OCI-LY1 (cell line): ENCODE measurements at regions not wholly inside any gene's neighbourhood (a gene's known extent, or its start where the extent isn't known, plus 50 kb on each side); places are given as distances from the start of the nearest gene placed in this dataset.

Experiments
- H2AFZ ChIP-seq: fragments of 200-600 bp; sonication (generic), shearing (Covaris generic); 2 replicates; pipeline ENCODE4 v1.6.0; 2014; ENCODE audit warnings: antibody characterized with exemption, mild to moderate bottlenecking, low read length
- H3F3A ChIP-seq: fragments of 200-600 bp; sonication (generic), shearing (Covaris generic); 2 replicates; pipeline ENCODE4 v1.6.0; 2014; ENCODE audit warnings: mild to moderate bottlenecking, antibody characterized with exemption, low read length, moderate library complexity; ENCODE audit not compliant: insufficient read depth
- H3K27ac ChIP-seq: fragments of 200-600 bp; sonication (generic); 2 replicates; pipeline ENCODE4 v1.5.1; 2014; ENCODE audit warnings: low read length, mixed run types, mild to moderate bottlenecking, low read depth; ENCODE audit not compliant: poor library complexity, severe bottlenecking
- H3K27me3 ChIP-seq: fragments of 200-600 bp; sonication (generic); 2 replicates; pipeline ENCODE4 v1.6.0; 2014; ENCODE audit warnings: antibody characterized with exemption, mild to moderate bottlenecking, low read length, moderate library complexity; ENCODE audit not compliant: insufficient read depth
- H3K36me3 ChIP-seq: fragments of 200-600 bp; sonication (generic); 2 replicates; pipeline ENCODE4 v1.6.1; 2014; ENCODE audit warnings: mild to moderate bottlenecking, antibody characterized with exemption, low read length, moderate library complexity, mixed read lengths; ENCODE audit not compliant: insufficient read depth
- H3K4me1 ChIP-seq: fragments of 200-600 bp; sonication (generic); 2 replicates; pipeline ENCODE4 v1.5.1; 2014; ENCODE audit warnings: mild to moderate bottlenecking, low read length, moderate library complexity; ENCODE audit not compliant: insufficient read depth, severe bottlenecking
- H3K4me2 ChIP-seq: fragments of 200-600 bp; sonication (generic), shearing (Covaris generic); 2 replicates; pipeline ENCODE4 v1.6.1; 2014; ENCODE audit warnings: low read length
- H3K4me3 ChIP-seq: fragments of 200-600 bp; sonication (generic); 2 replicates; pipeline ENCODE4 v1.5.1; 2014; ENCODE audit warnings: low read length, low read depth, mild to moderate bottlenecking, mixed read lengths; ENCODE audit not compliant: poor library complexity, severe bottlenecking
- H3K79me2 ChIP-seq: fragments of 200-600 bp; shearing (Covaris generic); 2 replicates; pipeline ENCODE4 v1.6.1; 2016; ENCODE audit warnings: mixed run types, low read length, mixed read lengths; ENCODE audit not compliant: insufficient read depth
- H3K9ac ChIP-seq: fragments of 200-600 bp; sonication (generic), shearing (Covaris generic); 2 replicates; pipeline ENCODE4 v1.6.1; 2014; ENCODE audit warnings: mild to moderate bottlenecking, low read length, mixed read lengths
- H3K9me2 ChIP-seq: fragments of 200-600 bp; sonication (generic), shearing (Covaris generic); 2 replicates; pipeline ENCODE4 v1.6.1; 2014; ENCODE audit warnings: low read depth, mild to moderate bottlenecking, low read length, mixed read lengths
- H3K9me3 ChIP-seq: fragments of 200-600 bp; shearing (Covaris generic); 2 replicates; pipeline ENCODE4 v1.6.1; 2014; ENCODE audit warnings: low read length, mixed read lengths
- H4K20me1 ChIP-seq: fragments of 200-600 bp; sonication (generic), shearing (Covaris generic); 2 replicates; pipeline ENCODE4 v1.6.0; 2016; ENCODE audit warnings: mild to moderate bottlenecking, low read length; ENCODE audit not compliant: insufficient read depth
- EZH2 ChIP-seq: fragments of 200-600 bp; sonication (generic), shearing (Covaris generic); IDR thresholded peaks from 2 replicates; pipeline ENCODE4 v1.8.0; 2017; ENCODE audit warnings: borderline replicate concordance, mixed run types, mild to moderate bottlenecking, antibody characterized with exemption, low read length, moderate library complexity, mixed read lengths
- TF ChIP-seq, protein P1 (sequence below): fragments of 200-600 bp; sonication (generic), shearing (Covaris generic); IDR thresholded peaks from 2 replicates; pipeline ENCODE4 v1.5.1; 2017; ENCODE audit warnings: mild to moderate bottlenecking, antibody characterized with exemption, low read length, moderate library complexity, mixed read lengths

DNA sequence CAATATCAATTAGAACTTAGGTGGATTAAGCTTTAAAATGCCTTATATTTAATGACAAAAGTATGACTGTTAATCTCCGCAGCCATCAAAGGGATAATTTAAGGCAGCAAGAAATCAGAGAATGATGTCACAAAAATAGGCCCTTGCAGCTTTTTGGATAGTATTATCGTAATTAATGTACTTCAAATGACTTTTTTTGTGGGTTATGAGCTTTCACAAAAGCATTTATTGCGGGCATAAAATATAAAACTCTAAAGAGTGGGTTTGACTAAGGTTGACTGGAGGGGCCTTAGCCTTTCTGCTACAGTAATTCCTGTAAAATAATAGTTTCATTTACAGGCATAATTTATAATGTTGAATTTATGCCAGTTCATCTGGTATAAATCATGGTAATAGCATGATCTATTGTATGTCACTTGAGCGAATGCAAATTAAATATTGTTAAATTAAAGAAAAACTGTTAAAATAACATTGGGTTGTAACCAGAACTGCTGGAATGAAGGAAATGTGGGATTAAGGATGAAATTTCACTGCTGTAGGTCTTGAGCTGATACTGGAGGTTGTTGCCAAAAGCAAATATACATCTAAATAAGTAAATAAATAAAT is 78.5 kb upstream of the ZFP64 start:
- Histone ChIP-seq H3K9me3 (no peaks in the 10 kb centered on the region), H3K79me2 (no peaks in the 10 kb centered on the region), H3K36me3 (no peaks in the 10 kb centered on the region), H4K20me1 (no peaks in the 10 kb centered on the region), H3K27me3 (no peaks in the 10 kb centered on the region), H3K4me3 (no peak overlapping the region), H3K4me2 (no peak overlapping the region), H3F3A (no peaks in the 10 kb centered on the region), H3K9me2 (no peaks in the 10 kb centered on the region), H3K27ac (no peak overlapping the region), H3K9ac (no peak overlapping the region), H3K4me1 (no peaks in the 10 kb centered on the region), H2AFZ (no peak overlapping the region)
- no peak for TF ChIP-seq EZH2
- TF ChIP-seq, protein P1, sequence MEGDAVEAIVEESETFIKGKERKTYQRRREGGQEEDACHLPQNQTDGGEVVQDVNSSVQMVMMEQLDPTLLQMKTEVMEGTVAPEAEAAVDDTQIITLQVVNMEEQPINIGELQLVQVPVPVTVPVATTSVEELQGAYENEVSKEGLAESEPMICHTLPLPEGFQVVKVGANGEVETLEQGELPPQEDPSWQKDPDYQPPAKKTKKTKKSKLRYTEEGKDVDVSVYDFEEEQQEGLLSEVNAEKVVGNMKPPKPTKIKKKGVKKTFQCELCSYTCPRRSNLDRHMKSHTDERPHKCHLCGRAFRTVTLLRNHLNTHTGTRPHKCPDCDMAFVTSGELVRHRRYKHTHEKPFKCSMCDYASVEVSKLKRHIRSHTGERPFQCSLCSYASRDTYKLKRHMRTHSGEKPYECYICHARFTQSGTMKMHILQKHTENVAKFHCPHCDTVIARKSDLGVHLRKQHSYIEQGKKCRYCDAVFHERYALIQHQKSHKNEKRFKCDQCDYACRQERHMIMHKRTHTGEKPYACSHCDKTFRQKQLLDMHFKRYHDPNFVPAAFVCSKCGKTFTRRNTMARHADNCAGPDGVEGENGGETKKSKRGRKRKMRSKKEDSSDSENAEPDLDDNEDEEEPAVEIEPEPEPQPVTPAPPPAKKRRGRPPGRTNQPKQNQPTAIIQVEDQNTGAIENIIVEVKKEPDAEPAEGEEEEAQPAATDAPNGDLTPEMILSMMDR, result no peak

DNA sequence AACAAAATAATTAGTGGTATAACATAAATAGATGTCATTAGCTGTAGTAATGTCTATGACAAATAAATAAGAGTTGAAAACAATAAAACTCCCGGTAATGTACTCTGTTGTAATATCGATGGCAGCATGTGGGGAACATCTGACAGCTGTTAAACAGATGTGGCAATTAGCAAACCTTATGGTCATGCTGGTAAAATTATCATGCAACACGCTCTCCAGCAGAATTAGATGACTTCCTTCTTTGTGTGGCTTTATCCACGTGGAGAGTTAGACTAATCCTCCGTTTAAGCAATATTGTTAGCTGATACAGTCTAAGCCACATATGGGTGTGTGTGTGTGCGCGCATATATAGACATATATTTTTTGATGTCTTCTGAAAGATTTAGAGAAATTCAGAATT is 77.7 kb upstream of the ZFP64 start:
- Histone ChIP-seq H3K36me3 (no peaks in the 10 kb centered on the region), H3K4me2 (no peak overlapping the region), H3K27ac (no peak overlapping the region), H4K20me1 (no peaks in the 10 kb centered on the region), H3K9me2 (no peaks in the 10 kb centered on the region), H2AFZ (no peak overlapping the region), H3K9ac (no peak overlapping the region), H3F3A (no peaks in the 10 kb centered on the region), H3K79me2 (no peaks in the 10 kb centered on the region), H3K4me1 (no peaks in the 10 kb centered on the region), H3K27me3 (no peaks in the 10 kb centered on the region), H3K4me3 (no peak overlapping the region), H3K9me3 (no peaks in the 10 kb centered on the region)
- TF ChIP-seq, protein P1, result no peak
- no peak for TF ChIP-seq EZH2

DNA sequence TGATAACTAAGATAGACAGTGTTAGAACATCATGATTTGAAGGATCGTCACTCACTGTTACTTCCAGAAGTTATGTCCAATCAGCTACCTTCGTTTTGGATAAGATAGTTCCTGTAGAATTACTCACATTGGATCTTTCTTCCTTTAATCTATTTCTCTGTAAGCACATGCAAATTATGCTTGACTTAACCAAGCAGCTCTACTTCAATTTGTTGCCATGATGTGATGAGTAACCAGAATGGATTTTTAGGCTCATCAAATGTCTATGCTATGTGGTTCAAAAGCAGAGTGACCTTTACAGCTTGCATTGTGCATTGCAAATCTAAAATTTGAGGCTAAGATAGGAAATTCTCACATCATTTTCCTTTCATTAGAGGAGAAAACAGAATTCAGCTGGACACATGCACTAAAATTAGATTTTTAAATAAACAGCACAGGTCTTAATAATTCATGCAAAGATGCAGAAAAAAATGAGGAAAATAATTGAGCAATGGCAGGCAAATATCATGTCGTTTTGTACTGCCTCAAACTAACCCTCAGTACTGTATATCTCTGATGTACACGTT is 76.7 kb upstream of the ZFP64 start:
- H3K9ac ChIP-seq, result no peak overlapping the region
- H3K4me2 ChIP-seq, result no peak overlapping the region
- H3F3A ChIP-seq, result no peaks in the 10 kb centered on the region
- H4K20me1 ChIP-seq, result no peaks in the 10 kb centered on the region
- no peak overlapping the region for H2AFZ ChIP-seq
- no peak overlapping the region for H3K27ac ChIP-seq
- H3K9me2 ChIP-seq, result no peaks in the 10 kb centered on the region
- H3K4me1 ChIP-seq, result no peaks in the 10 kb centered on the region
- no peaks in the 10 kb centered on the region for H3K9me3 ChIP-seq
- no peaks in the 10 kb centered on the region for H3K27me3 ChIP-seq
- no peak overlapping the region for H3K4me3 ChIP-seq
- H3K36me3 ChIP-seq, result no peaks in the 10 kb centered on the region
- H3K79me2 ChIP-seq, result no peaks in the 10 kb centered on the region
- TF ChIP-seq, protein P1, result no peak
- no peak for TF ChIP-seq EZH2
